H1 (cell line): ENCODE measurements at regions not wholly inside any gene's neighbourhood (a gene's known extent, or its start where the extent isn't known, plus 50 kb on each side); places are given as distances from the start of the nearest gene placed in this dataset.

ENCODE experiments used
- CTCF ChIA-PET: fragments of 300-600 bp; sonication (Branson Sonifier 250); formaldehyde crosslinking; loops from one replicate; lab custom pipeline; 2021; ENCODE audit not compliant: partially characterized antibody; lab: Charles Lee
- POLR2A ChIA-PET: fragments of 300-600 bp; sonication (Branson Sonifier 250); formaldehyde crosslinking; loops from one replicate; lab custom pipeline; 2021; ENCODE audit warnings: inconsistent platforms; ENCODE audit not compliant: partially characterized antibody; lab: Charles Lee
- DNase-seq, 2 experiments: peaks; one replicate each; pipeline versions ENCODE4 v3.0.0 to v3.0.0-alpha.2; 2010 to 2022; ENCODE audit warnings: low spot score in 2 of 2, low read depth in 1 of 2, mixed read lengths in 1 of 2
- FAIRE-seq: peaks from 2 replicates; lab custom pipeline; 2011; peaks lifted over from hg19 to GRCh38; lab: Jason Lieb, UNC
- H2AFZ ChIP-seq: 2 replicates; pipeline ENCODE4 v1.8.1; 2012; ENCODE audit warnings: low read length, inconsistent platforms
- H2AK5ac ChIP-seq: 2 replicates; pipeline ENCODE4 v1.6.1; 2013; ENCODE audit warnings: low read depth, low read length
- H2BK120ac ChIP-seq: replicated peaks from 2 replicates; pipeline ENCODE3; 2013; ENCODE audit warnings: low read depth, low read length, inconsistent platforms
- H2BK12ac ChIP-seq: 2 replicates; pipeline ENCODE4 v1.6.1; 2013; ENCODE audit warnings: low read depth, low read length
- H2BK15ac ChIP-seq: 2 replicates; pipeline ENCODE4 v1.6.1; 2013; ENCODE audit warnings: low read length
- H2BK20ac ChIP-seq: 2 replicates; pipeline ENCODE4 v1.6.1; 2013; ENCODE audit warnings: low read length
- H2BK5ac ChIP-seq: 2 replicates; pipeline ENCODE4 v1.6.1; 2013; ENCODE audit warnings: low read depth, low read length
- H3K14ac ChIP-seq: 2 replicates; pipeline ENCODE4 v1.6.1; 2013; ENCODE audit warnings: inconsistent platforms; ENCODE audit not compliant: insufficient read length
- H3K18ac ChIP-seq: 2 replicates; pipeline ENCODE4 v1.6.1; 2013; ENCODE audit warnings: low read length; ENCODE audit errors: extremely low read depth
- H3K23ac ChIP-seq: 2 replicates; pipeline ENCODE4 v1.6.1; 2013; ENCODE audit warnings: inconsistent platforms; ENCODE audit not compliant: insufficient read length
- H3K23me2 ChIP-seq: 2 replicates; pipeline ENCODE4 v1.6.1; 2013; ENCODE audit warnings: low read depth, low read length
- H3K27ac ChIP-seq: 2 replicates; pipeline ENCODE4 v1.6.1; 2011; ENCODE audit warnings: low read depth, low read length, inconsistent platforms
- H3K27me3 ChIP-seq, 4 experiments: replicated peaks in 1 of 4; 1 replicate in 1 of 4; 2 replicates in 3 of 4; pipeline versions ENCODE4 v1.6.1 to v1.8.1; 2011 to 2013; ENCODE audit warnings: low read length in 3 of 4, mild to moderate bottlenecking in 3 of 4, inconsistent platforms in 2 of 4, mixed read lengths in 2 of 4, moderate library complexity in 1 of 4; ENCODE audit not compliant: control insufficient read depth in 3 of 4, insufficient read depth in 3 of 4; ENCODE audit errors: extremely low read depth in 1 of 4
- H3K36me3 ChIP-seq, 4 experiments: 2 replicates each; pipeline versions ENCODE4 v1.6.1 to v1.8.1; 2011 to 2013; ENCODE audit warnings: mild to moderate bottlenecking in 4 of 4, low read length in 3 of 4, moderate library complexity in 2 of 4, control low read depth in 1 of 4, inconsistent platforms in 1 of 4; ENCODE audit not compliant: insufficient read depth in 4 of 4, control insufficient read depth in 2 of 4
- H3K4ac ChIP-seq: replicated peaks from 2 replicates; pipeline ENCODE3; 2013; ENCODE audit warnings: low read length, low read depth, mixed read lengths, inconsistent platforms; ENCODE audit not compliant: insufficient read length
- H3K4me1 ChIP-seq, 4 experiments: replicated peaks in 1 of 4; 1 replicate in 1 of 4; 2 replicates in 3 of 4; pipeline versions ENCODE4 v1.6.1 to v1.8.1; 2011 to 2013; ENCODE audit warnings: low read length in 3 of 4, inconsistent platforms in 2 of 4, mixed read lengths in 1 of 4; ENCODE audit not compliant: insufficient read depth in 4 of 4, control insufficient read depth in 3 of 4
- H3K4me2 ChIP-seq, 2 experiments: 2 replicates each; pipeline versions ENCODE4 v1.6.1 to v1.8.1; 2011 to 2013; ENCODE audit warnings: low read depth in 2 of 2, low read length in 2 of 2, control low read depth in 1 of 2, inconsistent platforms in 1 of 2, mild to moderate bottlenecking in 1 of 2; ENCODE audit not compliant: insufficient read depth in 1 of 2
- H3K4me3 ChIP-seq, 4 experiments: fragments of 200-600, 300-600 bp in 1 of 4; sonication (generic), shearing (Covaris generic), sonication (Bioruptor Twin) in 1 of 4; 2 replicates each; pipeline versions ENCODE4 v1.5.1 to v1.8.1; 2011 to 2016; ENCODE audit warnings: low read length in 4 of 4, low read depth in 3 of 4, control low read depth in 2 of 4, inconsistent platforms in 2 of 4, mild to moderate bottlenecking in 2 of 4, mixed read lengths in 1 of 4, moderate library complexity in 1 of 4; ENCODE audit not compliant: insufficient read depth in 2 of 4; ENCODE audit errors: extremely low read depth in 1 of 4
- H3K56ac ChIP-seq: replicated peaks from 2 replicates; pipeline ENCODE3; 2013; ENCODE audit warnings: low read depth, mild to moderate bottlenecking, mixed read lengths, low read length, inconsistent platforms; ENCODE audit not compliant: insufficient read length
- H3K79me1 ChIP-seq: 2 replicates; pipeline ENCODE4 v1.6.1; 2013; ENCODE audit warnings: low read depth, low read length, control low read depth
- H3K79me2 ChIP-seq, 2 experiments: 2 replicates each; pipeline versions ENCODE4 v1.6.1 to v1.8.1; 2012 to 2013; ENCODE audit warnings: low read length in 2 of 2, mild to moderate bottlenecking in 2 of 2, inconsistent platforms in 1 of 2; ENCODE audit not compliant: insufficient read depth in 2 of 2, control insufficient read depth in 1 of 2
- H3K9ac ChIP-seq, 4 experiments: replicated peaks in 1 of 4; 1 replicate in 1 of 4; 2 replicates in 3 of 4; pipeline versions ENCODE4 v1.6.1 to v1.8.1; 2011 to 2013; ENCODE audit warnings: low read depth in 3 of 4, low read length in 3 of 4, control low read depth in 2 of 4, mild to moderate bottlenecking in 2 of 4, moderate library complexity in 2 of 4, inconsistent platforms in 1 of 4; ENCODE audit errors: extremely low read depth in 1 of 4
- H3K9me3 ChIP-seq, 2 experiments: 2 replicates each; pipeline versions ENCODE4 v1.6.1 to v1.8.1; 2012 to 2013; ENCODE audit warnings: mild to moderate bottlenecking in 2 of 2, moderate library complexity in 2 of 2, control low read depth in 1 of 2, inconsistent platforms in 1 of 2, low read depth in 1 of 2, low read length in 1 of 2, mixed read lengths in 1 of 2; ENCODE audit not compliant: insufficient read depth in 2 of 2
- H4K20me1 ChIP-seq, 2 experiments: replicated peaks in 1 of 2; 2 replicates each; pipeline versions ENCODE3 to v1.8.1; 2011 to 2013; ENCODE audit warnings: inconsistent platforms in 2 of 2, low read length in 2 of 2, mild to moderate bottlenecking in 1 of 2; ENCODE audit not compliant: insufficient read depth in 2 of 2, control insufficient read depth in 1 of 2
- H4K5ac ChIP-seq: 2 replicates; pipeline ENCODE4 v1.6.1; 2013; ENCODE audit warnings: low read length, low read depth, mixed read lengths, inconsistent platforms; ENCODE audit not compliant: insufficient read length
- H4K8ac ChIP-seq: 2 replicates; pipeline ENCODE4 v1.8.0; 2013; ENCODE audit warnings: mild to moderate bottlenecking, moderate library complexity, low read length, inconsistent platforms; ENCODE audit not compliant: insufficient read depth; ENCODE audit errors: extremely low read depth
- H4K91ac ChIP-seq: replicated peaks from 2 replicates; pipeline ENCODE3; 2013; ENCODE audit warnings: low read length, mixed read lengths, inconsistent platforms; ENCODE audit not compliant: insufficient read length
- ATF3 ChIP-seq: IDR thresholded peaks from 2 replicates; pipeline ENCODE4 v1.6.1; 2011; ENCODE audit warnings: low read depth, mild to moderate bottlenecking, low read length; ENCODE audit not compliant: insufficient read depth
- BACH1 ChIP-seq: IDR thresholded peaks from 2 replicates; pipeline ENCODE4 v1.6.1; 2012; ENCODE audit warnings: low read length, improper control_type of control experiment
- BCL11A ChIP-seq, 2 experiments: IDR thresholded peaks; one replicate each; pipeline ENCODE4 v1.6.1; 2011; ENCODE audit warnings: low read depth in 2 of 2, low read length in 2 of 2, mild to moderate bottlenecking in 2 of 2
- CTCF ChIP-seq, 3 experiments: IDR thresholded peaks; 1 replicate in 2 of 3; 2 replicates in 1 of 3; pipeline versions ENCODE4 v1.5.1 to v1.6.1; 2011; ENCODE audit warnings: low read length in 3 of 3, mild to moderate bottlenecking in 3 of 3, inconsistent platforms in 2 of 3, low read depth in 1 of 3, moderate library complexity in 1 of 3; ENCODE audit not compliant: insufficient read depth in 1 of 3; ENCODE audit errors: control extremely low read depth in 1 of 3
- EP300 ChIP-seq, 2 experiments: IDR thresholded peaks; 1 replicate in 1 of 2; 2 replicates in 1 of 2; pipeline ENCODE4 v1.6.1; 2011 to 2012; ENCODE audit warnings: low read depth in 2 of 2, low read length in 2 of 2, mild to moderate bottlenecking in 2 of 2, borderline replicate concordance in 1 of 2, inconsistent platforms in 1 of 2, moderate library complexity in 1 of 2
- MAX ChIP-seq: IDR thresholded peaks from 2 replicates; pipeline ENCODE4 v1.6.1; 2012; ENCODE audit warnings: inconsistent platforms
- POLR2AphosphoS5 ChIP-seq: IDR thresholded peaks from 2 replicates; pipeline ENCODE4 v1.6.1; 2011; ENCODE audit warnings: low read depth, low read length
- POU5F1 ChIP-seq: IDR thresholded peaks from 2 replicates; pipeline ENCODE4 v1.6.1; 2011; ENCODE audit warnings: low read depth, mild to moderate bottlenecking, low read length, moderate library complexity
- SIRT6 ChIP-seq: IDR thresholded peaks from one replicate; pipeline ENCODE4 v1.7.1; 2012; ENCODE audit warnings: low read length, inconsistent platforms
- TCF12 ChIP-seq: IDR thresholded peaks from 2 replicates; pipeline ENCODE4 v1.6.1; 2011; ENCODE audit warnings: low read depth, mild to moderate bottlenecking, low read length
- TEAD4 ChIP-seq: IDR thresholded peaks from 2 replicates; pipeline ENCODE4 v1.6.1; 2012; ENCODE audit warnings: low read depth, low read length, inconsistent platforms, mixed read lengths
- WGBS, 2 experiments: shearing (Covaris generic) in 1 of 2; methylation state at CpG; one replicate each; pipeline versions ENCODE4 v1.1.6 to v1.1.7; 2013 to 2015; ENCODE audit warnings: low lambda C conversion rate in 2 of 2, mixed read lengths in 2 of 2, inconsistent platforms in 1 of 2, low coverage in 1 of 2, missing lambda C conversion rate in 1 of 2; ENCODE audit not compliant: insufficient replicate concordance in 2 of 2, insufficient coverage in 1 of 2, insufficient read length in 1 of 2; ENCODE audit errors: extremely low coverage in 1 of 2, missing lambda C conversion rate in 1 of 2; 5-methylcytosine and 5-hydroxymethylcytosine counted together

- 95% methylated on average over 1 of the region's 1 CpG; no CpG with 5 or more reads in 1 of the 2 experiments for WGBS, 2 experiments
- Histone ChIP-seq H4K8ac (no peak overlapping the region), H3K56ac (no peak overlapping the region), H3K4me1 (no peaks in the 10 kb centered on the region), H3K36me3 (no peaks in the 10 kb centered on the region), H3K9me3 (no peaks in the 10 kb centered on the region), H4K20me1 (no peaks in the 10 kb centered on the region), H2AFZ (no peak overlapping the region), H2BK5ac (no peak overlapping the region), H3K4me3 (no peak overlapping the region), H2BK15ac (no peak overlapping the region), H2BK20ac (no peak overlapping the region), H3K18ac (no peak overlapping the region), H2BK12ac (no peak overlapping the region), H3K4me2 (no peak overlapping the region), H3K9ac (no peak overlapping the region), H3K79me1 (no peaks in the 10 kb centered on the region), H3K23ac (no peak overlapping the region), H3K27me3 (no peaks in the 10 kb centered on the region), H3K79me2 (no peaks in the 10 kb centered on the region), H4K91ac (no peak overlapping the region), H3K14ac (no peak overlapping the region), H3K27ac (no peak overlapping the region), H2AK5ac (no peak overlapping the region), H3K23me2 (no peaks in the 10 kb centered on the region), H2BK120ac (no peak overlapping the region), H3K4ac (no peak overlapping the region), H4K5ac (no peak overlapping the region)
- no peak for DNase-seq
- FAIRE-seq, result no peak
- CTCF ChIA-PET, result no interaction called here
- POLR2A ChIA-PET, result no interaction called here
- no peak for TF ChIP-seq CTCF (IDR thresholded peaks at IDR 0.05; ENCODE audit: control extremely low read depth in 1 of 3, insufficient read depth in 1 of 3, low read depth in 1 of 3, low read length in 3 of 3)
- TF ChIP-seq EP300 (IDR thresholded peaks at IDR 0.05; ENCODE audit: borderline replicate concordance in 1 of 2, low read depth in 2 of 2, low read length in 2 of 2), result no peak
- no peak for TF ChIP-seq POU5F1
- no peak for TF ChIP-seq ATF3
- no peak for TF ChIP-seq BCL11A (IDR thresholded peaks at IDR 0.05; ENCODE audit: low read depth in 2 of 2, low read length in 2 of 2)
- no peak for TF ChIP-seq BACH1
- TF ChIP-seq SIRT6, result no peak
- TF ChIP-seq TEAD4, result no peak
- no peak for TF ChIP-seq MAX
- TF ChIP-seq TCF12, result no peak
- TF ChIP-seq POLR2AphosphoS5, result no peak
Measured at GRCh38 chr9:108386859-108387384, 468.9 kb downstream of the ACTL7B start.
